Inferior parietal cortex (tissue), 1 donor: ENCODE measurements at regions not wholly inside any gene's neighbourhood (a gene's known extent, or its start where the extent isn't known, plus 50 kb on each side); places are given as distances from the start of the nearest gene placed in this dataset.
"Not testable (repeated sequence)": the region's sequence is repeated elsewhere in the genome, so short reads cannot be mapped to it uniquely, and the experiment has no call there.

Experiments
- DNase-seq: peaks from one replicate; pipeline ENCODE4 v3.0.0-alpha.2; 2016; ENCODE audit errors: extremely low spot score

DNA sequence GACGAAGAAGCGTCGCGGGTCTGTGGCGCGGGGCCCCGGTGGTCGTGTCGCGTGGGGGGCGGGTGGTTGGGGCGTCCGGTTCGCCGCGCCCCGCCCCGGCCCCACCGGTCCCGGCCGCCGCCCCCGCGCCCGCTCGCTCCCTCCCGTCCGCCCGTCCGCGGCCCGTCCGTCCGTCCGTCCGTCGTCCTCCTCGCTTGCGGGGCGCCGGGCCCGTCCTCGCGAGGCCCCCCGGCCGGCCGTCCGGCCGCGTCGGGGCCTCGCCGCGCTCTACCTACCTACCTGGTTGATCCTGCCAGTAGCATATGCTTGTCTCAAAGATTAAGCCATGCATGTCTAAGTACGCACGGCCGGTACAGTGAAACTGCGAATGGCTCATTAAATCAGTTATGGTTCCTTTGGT is 1533.5 kb upstream of the TPTE start:
- not testable (repeated sequence) for DNase-seq

DNA sequence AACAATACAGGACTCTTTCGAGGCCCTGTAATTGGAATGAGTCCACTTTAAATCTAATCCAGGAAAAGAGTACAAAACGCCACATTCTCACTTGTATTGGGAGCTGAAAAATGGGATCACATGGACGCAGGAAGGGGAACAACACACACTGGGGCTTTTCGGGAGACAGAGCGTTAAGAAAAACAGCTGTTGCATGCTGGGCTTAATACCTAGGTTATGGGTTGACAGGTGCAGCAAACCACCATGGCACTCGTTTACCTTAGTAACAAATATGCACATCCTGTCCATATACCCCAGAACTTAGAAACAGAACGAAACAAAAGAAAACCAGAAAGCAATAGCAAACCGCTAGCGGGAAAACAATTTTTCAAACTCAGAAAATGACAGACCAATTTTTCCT is 1532.7 kb upstream of the TPTE start:
- no peak for DNase-seq

DNA sequence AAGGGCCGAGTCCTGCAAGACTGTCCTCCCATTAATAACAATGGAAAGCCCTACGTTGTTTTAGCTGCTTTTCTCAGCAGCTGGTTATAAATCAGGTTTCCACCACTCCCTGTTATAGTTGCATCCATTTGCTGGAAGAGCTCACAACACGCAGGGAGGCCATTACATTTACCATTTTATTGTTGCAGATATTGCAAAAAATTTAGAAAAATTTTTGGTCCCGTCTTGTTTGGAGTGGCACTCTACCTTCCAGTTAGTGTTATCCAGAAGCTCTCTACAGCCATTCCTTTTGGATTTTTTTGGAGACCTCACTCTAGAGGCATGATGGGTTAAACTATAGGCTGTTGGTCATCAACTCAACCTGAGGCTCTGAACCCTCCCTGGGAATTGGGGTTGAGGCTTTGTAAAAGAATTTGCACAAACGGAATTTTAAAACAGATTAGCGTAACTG is 1532.1 kb upstream of the TPTE start:
- DNase-seq: peak; percentile 33

DNA sequence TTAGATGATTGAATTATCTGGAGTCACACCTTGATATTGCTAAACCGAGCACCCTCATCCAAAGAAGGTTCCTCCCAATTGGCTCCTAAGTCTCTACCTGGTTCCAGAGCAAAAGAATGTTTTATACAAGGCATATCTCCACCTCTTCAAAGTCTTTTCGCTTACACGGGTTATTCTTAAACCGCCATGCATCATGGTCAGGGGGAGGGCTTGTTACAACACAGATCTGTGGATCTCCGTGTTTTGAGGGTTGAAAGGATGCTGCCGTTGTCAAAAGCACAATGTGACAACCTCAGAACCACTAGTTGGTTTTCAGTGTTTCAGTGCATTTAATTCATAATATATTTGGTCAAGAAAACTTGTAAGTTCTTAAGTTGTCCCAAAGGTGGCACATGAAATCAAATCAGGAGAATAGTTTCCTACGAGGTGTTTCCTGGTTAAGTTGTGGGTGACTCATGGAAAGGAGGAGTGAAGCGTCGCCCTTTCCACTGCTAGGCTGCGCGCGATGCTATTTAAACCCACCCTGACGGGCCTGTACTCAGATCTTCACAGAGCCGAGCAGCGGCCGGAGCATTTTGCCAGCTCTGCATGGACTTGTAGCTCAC is 1531.6 kb upstream of the TPTE start:
- no peak for DNase-seq

DNA sequence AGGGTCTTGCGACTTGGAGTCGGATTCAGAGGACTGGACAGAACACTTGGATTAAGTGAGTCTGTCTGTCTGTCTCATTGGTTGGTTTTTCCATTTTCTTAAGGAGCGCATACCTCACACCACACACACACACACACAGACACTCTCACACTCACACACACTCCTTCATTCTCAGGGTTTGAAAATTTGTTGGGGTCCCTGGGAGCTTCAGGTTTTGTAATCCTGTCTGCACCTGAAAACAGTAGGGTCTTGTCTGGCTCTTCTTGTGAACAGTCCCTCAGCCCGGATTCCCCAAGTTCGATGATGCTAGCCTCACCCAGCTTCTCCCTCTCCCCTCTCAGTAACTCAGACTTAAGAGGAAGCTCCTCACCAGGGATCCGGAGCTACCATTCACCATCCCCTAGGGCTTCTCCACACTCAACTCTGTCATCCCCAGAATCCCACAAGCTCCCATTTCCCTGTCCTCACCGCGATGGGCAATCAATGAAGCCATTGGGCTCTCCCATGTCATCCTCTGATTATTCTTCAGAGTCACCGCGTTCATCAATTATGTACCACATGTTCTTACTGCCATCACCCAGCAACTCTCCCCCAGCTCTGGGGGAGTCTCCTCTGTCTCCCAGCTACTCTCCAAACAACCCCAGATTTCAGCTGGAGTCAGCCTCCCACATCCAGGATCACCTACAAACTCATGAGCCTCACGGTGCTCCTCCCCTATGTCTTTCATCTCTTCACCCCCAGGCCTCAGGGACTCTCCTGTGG is 1530.9 kb upstream of the TPTE start:
- DNase-seq: no peak

DNA sequence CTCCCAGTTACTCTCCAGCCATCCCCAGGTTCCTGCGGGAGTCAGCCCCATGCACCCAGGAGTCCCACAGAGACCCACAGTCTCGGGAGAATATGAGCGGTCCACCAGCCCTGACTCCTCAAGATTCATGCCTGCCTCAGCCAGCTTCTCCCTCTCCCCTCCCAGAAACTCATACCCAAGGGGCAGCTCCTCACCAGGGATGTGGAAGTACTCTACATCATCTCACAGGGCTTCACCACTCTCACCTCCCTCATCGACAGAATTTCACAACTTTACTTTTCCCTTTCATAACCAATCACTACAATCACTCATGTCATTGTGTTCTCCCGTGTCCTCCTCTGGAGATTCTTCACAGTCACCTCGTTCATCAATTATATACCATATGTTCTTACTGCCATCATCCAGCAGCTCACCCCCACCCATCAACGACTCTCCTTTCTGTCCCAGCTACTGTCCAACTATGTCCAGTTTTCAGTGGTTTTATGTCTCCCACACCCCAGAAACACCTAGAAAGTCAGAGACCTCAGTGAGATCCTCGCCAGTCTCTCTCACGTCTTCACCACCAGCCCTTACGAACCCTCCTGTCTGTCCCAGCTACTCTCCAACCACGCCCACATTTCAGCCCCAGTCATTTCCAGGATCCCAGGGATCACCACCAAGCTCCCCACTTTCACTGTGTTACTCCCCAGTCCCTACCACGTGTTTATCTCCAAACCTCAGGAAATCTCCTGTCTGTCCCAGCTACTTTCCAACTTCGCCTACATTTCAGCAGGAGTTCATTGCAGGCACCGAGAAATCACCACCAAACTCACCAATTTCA is 1530.1 kb upstream of the TPTE start:
- no peak for DNase-seq

DNA sequence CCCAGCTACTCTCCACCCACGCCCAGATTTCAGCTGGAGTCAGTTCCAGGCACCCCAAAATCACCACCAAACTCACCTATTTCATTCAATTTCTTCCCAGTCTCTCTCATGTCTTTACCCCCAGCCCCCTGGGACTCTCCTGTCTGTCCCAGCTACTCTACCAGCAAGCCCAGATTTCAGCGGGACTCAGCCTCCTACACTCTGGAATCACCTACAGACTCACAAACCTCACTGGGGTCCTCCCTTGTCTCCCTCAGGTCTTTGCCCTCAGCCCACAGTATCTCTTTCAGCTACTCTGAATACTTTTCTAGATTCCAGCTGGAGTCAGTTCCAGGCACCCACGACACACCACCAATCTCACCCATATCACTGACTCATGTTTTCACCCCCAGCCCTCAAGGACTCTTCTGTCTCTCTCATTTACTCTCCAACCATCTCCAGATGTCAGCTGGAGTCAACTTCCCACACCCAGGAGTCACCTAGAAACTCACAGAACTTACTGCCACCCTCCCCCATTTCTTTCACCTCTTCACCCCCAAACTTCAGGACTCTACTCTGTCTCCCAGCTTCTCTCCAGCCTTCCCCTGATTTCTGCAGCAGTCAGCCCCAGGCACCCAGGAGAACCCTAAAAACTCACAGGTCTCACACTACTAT is 1529.3 kb upstream of the TPTE start:
- DNase-seq: peak; percentile 31

DNA sequence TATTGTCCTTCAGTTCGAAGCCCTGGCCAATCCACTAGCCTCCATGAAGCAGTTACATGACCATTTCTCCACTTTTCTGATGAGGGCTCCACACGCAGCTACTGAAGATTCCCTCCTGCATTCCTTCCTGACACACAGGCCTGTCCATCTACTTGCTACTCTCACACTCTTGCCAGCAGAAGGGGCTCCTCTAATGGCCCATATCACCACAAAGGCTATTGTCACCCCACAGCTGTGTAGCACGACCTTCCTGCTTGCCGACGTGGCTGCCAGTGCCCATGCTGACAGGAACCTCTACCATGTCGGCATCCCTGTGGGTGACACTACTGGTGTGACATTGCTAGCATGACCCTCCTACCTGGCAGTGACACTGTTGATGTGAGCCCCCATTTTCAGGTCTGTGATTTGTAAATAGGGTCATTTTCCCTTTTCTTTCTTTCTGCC is 1528.6 kb upstream of the TPTE start:
- DNase-seq: peak; percentile 30

DNA sequence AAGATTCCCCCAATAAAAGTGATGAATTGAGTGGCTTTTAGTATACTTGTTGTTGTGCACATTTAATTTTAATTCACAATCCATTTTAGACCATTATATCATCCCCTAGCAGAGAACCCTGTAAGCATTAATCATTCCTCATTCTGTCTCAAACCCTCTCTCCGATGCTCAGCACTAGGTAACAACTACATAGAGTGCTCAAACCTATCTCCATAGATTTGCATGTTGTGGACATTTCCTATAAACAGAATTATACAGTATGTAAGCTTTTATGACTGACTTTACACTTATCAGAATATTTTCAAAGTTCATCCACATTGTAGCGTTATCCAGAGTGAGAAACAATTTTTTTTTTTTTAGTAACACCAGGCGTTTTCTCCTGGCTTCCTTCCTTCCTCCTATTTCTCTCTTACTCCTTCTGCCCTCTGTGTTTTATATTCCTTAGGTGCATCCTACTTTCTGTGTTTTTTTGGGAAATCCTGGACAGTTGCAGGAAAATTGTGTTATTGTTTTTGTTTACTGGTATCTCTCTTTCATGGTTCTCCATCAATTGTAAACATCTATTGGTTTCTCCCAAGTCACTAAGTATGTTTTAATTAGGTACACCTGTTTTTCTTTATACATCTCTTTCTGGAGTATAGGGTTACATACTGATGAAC is 1528.0 kb upstream of the TPTE start:
- DNase-seq: no peak

DNA sequence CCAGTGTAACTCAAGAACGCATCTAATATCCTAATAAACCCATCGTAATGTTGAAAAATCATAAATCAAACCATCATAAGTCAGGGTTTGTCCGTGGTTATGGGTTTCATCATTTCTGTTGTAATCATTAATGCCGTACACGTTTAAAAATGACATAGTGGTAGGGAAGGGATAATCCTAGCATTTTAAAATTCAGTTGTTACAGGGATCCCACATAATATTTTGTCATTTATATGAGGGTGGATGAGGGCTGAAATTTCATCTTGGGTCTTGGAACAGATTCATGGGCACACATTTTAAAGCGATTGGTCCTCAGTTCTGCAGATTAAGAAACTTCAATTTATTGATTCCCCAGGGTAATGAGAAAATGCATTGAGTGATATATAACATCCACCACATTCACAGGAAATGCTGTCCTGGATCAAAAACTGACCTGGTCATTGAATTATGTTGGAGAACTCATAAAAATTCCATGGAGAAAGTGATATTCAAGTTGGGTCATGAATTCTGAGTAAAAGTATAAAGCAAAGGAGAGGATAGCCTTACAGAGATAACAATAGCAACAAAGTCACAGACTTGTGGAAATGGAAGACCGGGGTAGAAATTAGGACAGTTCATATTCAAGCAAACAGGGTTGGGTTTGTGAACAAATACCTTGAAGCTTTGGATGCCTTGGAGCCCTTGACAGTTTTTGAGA is 1527.3 kb upstream of the TPTE start:
- DNase-seq: peak; percentile 32

DNA sequence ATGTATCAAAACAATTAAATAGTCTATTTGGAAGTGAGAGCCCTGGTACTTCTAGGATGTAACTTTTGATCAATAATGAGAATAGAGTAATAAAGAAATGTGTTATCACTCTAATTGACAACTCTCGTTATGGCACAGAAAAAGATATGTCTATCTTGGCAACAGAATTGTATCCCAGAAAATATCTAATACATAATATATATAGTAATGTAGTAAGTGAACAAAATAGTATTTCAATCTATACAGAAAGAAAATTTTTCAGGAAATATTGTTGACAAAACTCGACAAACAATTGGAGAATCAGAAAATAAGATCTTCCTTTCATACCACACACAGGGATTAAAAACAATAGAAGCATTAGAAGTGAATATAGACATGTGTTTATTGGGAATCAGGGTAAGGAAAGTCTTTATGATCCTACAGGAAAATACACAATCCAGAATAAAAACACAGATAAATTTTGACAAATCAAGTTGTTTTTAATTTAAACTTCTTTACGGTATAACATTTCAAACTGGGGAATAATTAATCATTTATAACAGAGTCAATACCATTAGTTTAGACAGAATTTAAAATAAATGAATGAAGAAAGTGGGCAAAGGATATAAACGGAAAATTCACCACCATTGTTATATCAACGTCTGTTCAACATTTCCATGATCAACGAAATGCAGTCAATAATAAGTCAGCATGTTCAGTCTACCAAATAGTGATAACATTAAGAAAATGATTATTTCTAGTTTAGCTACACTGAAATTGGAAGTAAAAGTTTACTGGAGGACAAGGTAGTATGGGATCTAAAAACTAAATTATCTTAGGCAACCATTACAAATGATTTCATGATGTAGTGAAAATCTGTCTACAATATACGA is 1526.5 kb upstream of the TPTE start:
- no peak for DNase-seq

DNA sequence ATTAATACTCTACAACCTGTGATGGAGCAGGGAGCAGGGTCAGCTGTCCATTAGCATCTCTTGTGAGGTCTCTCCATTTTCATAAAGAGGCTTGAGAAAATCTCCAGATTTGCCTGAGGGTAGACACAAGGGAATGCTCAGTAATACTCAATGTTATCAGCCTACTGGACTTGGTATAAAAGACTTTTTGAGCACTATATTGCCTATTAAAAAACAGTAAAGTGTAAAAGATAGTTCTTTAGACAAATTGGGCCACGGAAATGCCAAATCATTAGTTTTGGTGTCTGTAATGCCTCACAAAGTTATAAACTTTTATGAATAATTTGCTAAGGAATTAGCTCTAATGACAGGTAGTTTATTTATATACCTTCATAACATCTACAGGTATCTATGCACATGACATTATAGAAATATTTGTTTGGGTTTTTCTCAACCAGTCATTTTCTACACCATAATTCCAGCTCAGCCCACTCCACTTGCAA is 1524.9 kb upstream of the TPTE start:
- not testable (repeated sequence) for DNase-seq

DNA sequence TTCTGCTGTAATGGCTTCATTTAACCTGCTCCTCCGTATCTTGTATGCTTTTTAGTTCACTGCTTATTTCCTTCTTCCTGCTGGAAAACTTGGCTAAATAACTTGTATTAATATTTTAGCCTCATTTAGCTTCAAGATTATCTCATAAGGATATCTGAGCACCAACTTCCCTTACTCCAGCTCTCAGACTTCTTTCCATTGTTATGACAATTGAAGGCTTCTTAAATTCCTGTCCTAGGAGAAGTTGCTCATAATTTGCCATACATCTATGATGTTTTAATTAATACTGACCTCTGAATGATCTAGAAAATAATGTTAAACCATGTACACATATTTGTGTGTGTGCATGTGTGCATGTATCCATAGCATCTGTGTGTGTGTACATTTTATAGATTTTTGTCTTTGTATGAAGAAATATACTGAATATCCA is 1524.4 kb upstream of the TPTE start:
- DNase-seq: no peak

DNA sequence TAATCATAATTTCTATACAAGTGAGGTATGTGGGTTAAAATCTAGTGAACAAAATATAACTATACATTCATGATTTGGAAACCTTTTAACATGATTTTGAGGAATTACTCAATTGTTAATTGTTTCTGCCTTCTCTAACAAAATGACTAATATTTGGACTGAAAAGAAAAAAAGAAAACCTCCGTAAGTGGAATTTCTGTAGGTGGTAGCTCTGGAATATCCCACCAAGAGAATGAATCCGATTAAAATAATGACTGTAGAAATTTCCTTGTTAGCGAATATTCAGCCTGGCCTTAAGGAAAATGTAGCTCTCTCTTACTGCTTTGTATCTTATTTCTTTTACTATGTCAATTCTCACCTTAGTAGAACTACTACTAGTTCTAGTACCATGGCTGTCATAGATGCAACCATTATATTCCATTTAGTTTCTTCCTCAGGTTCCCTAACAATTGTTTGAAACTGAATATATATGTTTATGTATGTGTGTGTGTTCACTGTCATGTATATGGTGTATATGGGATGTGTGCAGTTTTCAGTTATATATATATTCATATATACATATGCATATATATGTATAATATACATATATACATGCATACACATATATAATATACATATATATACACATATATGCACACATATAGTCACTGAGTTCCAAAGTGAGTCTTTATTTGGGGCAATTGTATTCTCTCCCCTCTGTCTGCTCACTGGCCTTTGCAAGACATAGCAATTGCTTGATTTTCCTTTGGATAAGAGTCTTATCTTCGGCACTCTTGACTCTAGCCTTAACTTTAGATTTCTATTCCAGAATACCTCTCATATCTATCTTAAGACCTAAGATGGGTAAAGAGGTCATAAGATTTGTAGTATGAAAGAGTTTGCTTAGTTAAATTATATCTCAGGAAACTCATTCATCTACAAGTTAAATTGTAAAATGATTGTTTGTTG is 1523.7 kb upstream of the TPTE start:
- DNase-seq: not testable (repeated sequence)

DNA sequence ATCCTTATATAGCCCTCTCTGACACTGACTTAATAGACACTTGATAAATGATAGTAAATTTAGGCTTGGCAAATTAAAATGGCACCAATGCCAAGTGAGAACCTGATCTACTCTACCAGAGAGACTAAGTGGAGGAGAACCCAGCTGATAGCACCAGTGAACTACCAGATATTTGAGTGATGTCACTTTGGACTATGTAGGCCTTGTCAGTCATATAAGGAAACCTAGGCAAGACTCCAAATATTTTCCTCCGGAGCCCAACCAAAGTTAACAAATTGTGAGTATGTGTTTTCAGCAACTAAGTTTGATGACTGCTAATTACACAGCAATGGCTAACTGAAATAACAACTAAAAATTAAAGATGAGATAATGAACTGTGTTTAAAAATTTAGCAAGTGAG is 1522.9 kb upstream of the TPTE start:
- not testable (repeated sequence) for DNase-seq

DNA sequence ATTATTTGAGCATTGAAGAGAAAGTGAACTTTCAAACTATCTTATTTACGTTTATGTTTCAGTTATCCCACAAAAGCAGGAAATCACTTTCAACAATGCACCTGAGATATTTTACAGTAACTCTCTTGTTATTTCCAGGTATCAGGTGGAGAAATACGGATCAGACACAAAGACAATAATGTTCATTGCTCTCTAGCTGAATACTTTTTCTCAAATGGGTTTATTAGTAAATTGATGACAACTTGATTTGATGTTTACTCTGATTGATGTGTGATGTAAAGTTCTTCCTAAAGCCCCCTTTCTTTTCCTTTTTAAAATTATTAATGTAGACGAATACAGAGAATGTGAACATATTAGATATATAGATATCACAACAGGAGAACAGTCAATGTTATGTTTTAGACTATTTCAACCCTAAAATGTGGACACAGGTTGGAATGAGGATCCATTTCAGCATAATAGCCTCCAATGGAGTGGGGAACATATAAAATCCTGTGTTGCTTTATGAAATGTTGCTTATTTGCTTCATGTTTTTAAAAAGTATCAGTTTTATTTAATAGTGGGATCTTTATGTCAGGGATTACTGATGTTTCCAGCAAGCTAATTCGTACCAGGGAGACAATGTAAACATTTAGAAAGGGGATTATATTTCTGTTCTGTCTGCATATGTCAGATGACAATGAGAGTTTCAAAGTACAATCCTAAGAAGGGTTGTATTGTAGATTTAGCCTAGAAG is 1522.3 kb upstream of the TPTE start:
- no peak for DNase-seq

DNA sequence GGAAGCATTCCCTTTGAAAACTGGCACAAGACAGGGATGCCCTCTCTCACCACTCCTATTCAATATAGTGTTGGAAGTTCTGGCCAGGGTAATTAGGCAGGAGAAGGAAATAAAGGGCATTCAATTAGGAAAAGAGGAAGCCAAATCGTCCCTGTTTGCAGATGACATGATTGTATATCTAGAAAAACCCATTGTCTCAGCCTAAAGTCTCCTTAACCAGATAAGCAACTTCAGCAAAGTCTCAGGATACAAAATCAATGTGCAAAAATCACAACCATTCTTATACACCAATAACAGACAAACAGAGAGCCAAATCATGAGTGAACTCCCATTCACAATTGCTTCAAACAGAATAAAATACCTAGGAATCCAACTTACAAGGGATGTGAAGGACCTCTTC is 1521.3 kb upstream of the TPTE start:
- DNase-seq: not testable (repeated sequence)

DNA sequence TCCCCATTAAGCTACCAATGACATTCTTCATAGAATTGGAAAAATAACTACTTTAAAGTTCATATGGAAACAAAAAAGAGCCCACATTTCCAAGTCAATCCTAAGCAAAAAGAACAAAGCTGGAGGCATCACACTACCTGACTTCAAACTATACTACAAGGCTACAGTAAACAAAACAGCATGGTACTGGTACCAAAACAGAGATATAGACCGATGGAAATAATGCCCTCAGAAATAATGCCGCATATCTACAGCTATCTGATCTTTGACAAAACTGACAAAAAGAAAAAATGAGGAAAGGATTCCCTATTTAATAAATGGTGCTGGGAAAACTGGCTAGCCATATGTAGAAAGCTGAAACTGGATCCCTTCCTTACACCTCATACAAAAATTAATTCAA is 1520.7 kb upstream of the TPTE start:
- DNase-seq: not testable (repeated sequence)
